HG03571 (cell line): ENCODE measurements at regions not wholly inside any gene's neighbourhood (a gene's known extent, or its start where the extent isn't known, plus 50 kb on each side); places are given as distances from the start of the nearest gene placed in this dataset.
"Not testable (repeated sequence)": the region's sequence is repeated elsewhere in the genome, so short reads cannot be mapped to it uniquely, and the experiment has no call there.

ENCODE experiments used
- ATAC-seq: cut with Tn5 transposase; IDR thresholded peaks from one replicate; pipeline ENCODE4 v1.9.1; 2021; ENCODE audit not compliant: unreplicated experiment

DNA sequence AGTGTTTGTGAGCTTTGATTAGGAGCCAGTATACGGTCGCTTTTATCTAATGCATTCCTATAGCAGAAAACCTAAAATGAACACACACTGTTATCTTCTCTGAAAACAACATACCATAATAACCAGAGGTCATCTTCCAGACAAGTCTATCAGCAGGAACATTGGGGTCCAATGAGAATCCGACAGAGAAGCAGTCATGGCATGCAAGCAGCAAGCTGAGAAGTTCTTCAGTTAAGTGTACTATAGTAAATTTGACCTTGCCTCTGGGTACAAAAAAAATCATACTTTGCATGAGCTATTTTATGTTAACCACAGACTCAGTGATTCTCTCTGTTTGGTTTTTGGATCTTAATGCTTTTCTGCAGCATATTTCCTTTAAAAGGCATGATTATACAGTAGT lies 1505.1 kb downstream of the PCDH9 start:
- no peak for ATAC-seq

- ATAC-seq, result no peak
These were observed 1505.9 kb downstream of the PCDH9 start for GRCh38 chr13:65724226-65724625.

- ATAC-seq, result no peak
These were observed 1507.6 kb downstream of the PCDH9 start for GRCh38 chr13:65722506-65722905.

GRCh38 chr13:65719831-65720230 lies 1510.3 kb downstream of the PCDH9 start:
- no peak for ATAC-seq

GRCh38 chr13:65710514-65710913 lies 1519.6 kb downstream of the PCDH9 start:
- ATAC-seq, result no peak

- no peak for ATAC-seq
These were observed 1532.3 kb downstream of the PCDH9 start for GRCh38 chr13:65697843-65698242.

DNA sequence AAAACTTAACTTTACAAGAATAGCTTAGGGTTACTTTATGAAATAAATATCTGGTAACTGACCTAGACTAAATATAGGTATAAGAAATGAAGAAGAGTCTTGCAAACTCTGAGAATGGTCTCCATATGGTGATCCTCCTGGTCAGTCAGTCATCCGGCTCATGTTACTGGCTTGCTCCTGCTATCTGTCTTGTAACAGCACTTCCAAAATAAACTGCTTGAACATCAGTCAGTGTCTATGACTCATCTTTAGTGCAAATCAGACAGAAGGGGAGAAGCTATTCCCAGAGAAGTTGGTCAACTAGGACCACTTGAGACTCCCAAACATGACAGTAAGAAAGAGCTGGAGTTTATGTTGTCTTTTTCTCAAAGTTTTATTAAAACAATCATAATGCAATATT lies 1550.9 kb downstream of the PCDH9 start:
- no peak for ATAC-seq

DNA sequence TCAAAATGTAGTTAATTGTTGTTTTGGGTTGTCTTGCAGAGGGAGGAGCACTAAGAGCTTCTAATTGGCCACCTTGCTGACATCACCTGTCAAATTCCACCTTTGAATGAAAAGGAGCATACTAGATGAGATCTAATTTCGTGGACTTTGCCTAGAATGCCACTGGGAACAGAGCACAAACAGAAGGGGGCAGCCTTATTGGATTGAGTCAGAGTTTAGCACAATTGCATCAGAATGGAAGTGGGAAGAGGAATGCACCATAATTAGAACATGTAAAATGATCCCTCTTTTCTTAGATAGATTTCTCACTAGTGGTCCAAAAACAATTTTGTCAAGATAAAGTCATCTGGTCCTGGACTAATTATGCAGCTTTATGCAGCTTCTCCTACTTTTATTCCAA lies 1552.2 kb downstream of the PCDH9 start:
- ATAC-seq, result no peak

DNA sequence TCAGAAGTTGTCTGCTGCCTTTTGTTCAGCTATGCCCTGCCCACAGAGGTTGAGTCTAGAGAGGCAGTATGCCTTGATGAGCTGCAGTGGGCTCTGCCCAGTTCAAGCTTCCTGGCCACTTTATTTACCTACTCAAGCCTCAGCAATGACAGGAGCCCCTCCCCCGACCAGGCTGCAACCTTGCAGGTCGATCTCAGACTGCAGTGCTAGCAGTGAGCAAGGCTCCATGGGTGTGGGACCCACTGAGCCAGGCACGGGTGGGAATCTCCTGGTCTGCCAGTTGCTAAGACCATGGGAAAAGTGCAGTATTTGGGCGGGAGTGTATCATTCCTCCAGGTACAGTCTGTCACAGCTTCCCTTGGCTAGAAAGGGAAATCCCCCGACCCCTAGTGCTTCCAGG lies 1554.8 kb downstream of the PCDH9 start:
- ATAC-seq, result not testable (repeated sequence)

DNA sequence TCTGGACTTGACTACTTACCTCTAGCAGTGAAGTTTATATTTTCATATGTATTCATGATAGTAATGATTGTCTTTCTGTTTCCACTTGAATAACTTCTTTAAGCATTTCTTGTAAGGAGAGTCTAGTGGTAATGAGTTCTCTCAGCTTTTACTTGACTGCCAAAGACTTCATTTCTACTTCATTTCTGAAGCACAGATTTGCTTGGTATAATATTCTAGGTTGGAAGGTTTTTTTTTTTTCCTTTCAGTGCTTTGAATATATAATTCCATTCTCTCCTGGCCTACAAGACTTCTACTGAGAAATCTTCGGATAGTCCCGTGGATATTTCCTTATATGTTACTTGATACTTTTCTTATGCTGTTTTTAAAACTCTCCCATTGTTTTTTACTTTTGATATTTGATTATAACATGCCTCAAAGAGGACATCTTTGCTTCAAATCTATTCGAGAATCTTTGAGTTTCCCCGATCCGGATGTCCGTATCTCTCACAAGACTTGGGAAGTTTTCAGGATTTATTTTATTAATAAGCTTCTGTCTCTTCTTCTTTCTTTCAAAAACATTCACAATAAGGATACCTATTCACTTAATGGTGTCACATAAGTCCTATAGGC lies 1560.0 kb downstream of the PCDH9 start:
- ATAC-seq, result no peak

- no peak for ATAC-seq
These were observed 1569.4 kb downstream of the PCDH9 start for GRCh38 chr13:65660731-65661130.

- ATAC-seq, result no peak
These were observed 1573.3 kb downstream of the PCDH9 start for GRCh38 chr13:65656740-65657329.

- ATAC-seq, result no peak
These were observed 1576.5 kb downstream of the PCDH9 start for GRCh38 chr13:65653613-65654012.

- no peak for ATAC-seq
These were observed 1579.8 kb downstream of the PCDH9 start for GRCh38 chr13:65650321-65650720.

- no peak for ATAC-seq
These were observed 1587.1 kb downstream of the PCDH9 start for GRCh38 chr13:65642996-65643395.

DNA sequence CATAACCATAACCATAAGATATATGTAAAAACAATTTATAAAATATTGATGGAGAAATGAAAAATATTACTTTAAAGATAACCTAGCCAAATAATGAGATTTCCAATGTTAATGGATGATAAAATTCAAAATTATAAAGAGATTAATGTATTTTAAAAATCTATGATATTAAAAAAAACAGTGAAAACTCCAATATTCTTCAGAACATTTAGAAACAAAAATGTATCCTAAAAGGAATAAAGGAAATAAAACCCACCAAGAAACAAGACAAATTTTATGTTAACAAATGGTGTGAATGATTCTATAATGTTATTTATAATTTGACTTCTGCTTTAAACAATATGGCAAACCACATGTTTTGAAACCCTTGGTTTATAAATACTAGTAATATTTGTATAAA lies 1587.8 kb downstream of the PCDH9 start:
- ATAC-seq, result no peak

GRCh38 chr13:65638572-65639168 lies 1591.5 kb downstream of the PCDH9 start:
- ATAC-seq, result peak; percentile 74

DNA sequence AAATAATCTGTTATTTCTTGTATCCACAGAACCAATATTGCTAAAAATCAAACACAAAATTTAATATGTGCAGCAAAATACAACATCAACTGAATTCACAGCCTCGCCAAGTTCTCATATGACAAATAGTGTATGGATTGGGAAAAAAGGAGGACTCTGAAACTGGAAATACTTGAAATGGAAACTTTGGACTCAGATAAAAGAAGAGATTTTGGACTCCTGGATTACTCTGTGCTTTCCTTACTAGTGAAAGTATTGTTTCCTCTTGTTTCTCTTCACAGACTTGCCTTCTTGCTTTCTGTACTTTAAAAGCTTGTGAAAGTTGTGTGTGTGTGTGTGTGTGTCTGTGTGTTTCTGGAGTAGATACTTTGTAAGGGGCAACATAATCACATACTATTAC lies 1596.3 kb downstream of the PCDH9 start:
- ATAC-seq, result no peak

DNA sequence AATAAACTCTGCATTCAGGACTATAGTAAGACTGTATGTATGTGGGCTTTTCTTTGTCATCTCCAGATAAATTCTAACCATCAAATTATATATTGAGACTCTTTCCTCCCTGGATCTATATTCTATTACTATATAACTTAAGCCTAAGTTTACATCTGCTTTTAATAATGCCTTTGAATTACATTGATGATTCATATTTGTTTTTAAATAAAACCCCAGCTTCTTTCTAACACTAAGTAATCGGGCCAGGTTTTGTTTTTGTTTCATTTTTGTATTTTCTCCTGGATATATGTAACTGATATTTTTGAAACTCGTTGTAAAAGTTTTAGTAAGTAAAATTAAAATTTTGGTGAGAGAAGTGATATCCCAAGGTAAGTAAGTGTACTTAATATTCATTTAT lies 1599.1 kb downstream of the PCDH9 start:
- no peak for ATAC-seq

GRCh38 chr13:65629926-65630325 lies 1600.2 kb downstream of the PCDH9 start:
- ATAC-seq, result no peak

GRCh38 chr13:65623148-65623547 lies 1607.0 kb downstream of the PCDH9 start:
- no peak for ATAC-seq

GRCh38 chr13:65615506-65615905 lies 1614.6 kb downstream of the PCDH9 start:
- ATAC-seq, result no peak

DNA sequence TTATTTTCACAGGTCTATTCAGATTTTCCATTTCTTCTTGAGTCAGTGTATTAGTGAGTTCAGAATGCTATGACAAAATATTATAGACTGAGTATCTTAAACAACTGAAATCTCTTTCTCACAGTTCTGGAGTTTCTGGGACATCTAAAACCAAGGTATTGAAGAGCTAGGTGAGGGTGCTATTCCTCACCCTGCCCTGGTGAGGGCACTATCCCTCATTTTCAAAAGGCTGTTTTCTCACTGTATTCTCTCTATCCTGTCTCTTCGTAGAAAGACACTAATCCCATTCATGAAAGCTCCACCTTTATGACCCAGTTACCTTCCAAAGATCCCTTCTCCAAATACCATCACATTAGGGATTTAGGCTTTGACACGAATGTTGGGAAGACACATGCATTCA lies 1617.1 kb downstream of the PCDH9 start:
- ATAC-seq, result no peak
